Tibial nerve (tissue), 4 donors: ENCODE measurements at regions not wholly inside any gene's neighbourhood (a gene's known extent, or its start where the extent isn't known, plus 50 kb on each side); places are given as distances from the start of the nearest gene placed in this dataset.

Experiments
- DNase-seq, 2 donors: peaks; one replicate each; pipeline ENCODE4 v3.0.0-alpha.2; 2019; ENCODE audit warnings: low spot score in 2 of 2
- H3K27ac ChIP-seq, 4 donors: fragments of 200-600 bp; sonication (generic) in 3 of 4; one replicate each; pipeline ENCODE4 v1.5.1; 2017 to 2019; ENCODE audit warnings: mild to moderate bottlenecking in 1 of 4
- H3K27me3 ChIP-seq, 2 donors: fragments of 200-600 bp; sonication (generic) in 1 of 2; one replicate each; pipeline versions ENCODE4 v1.5.1 to v1.6.0; 2017 to 2019
- H3K36me3 ChIP-seq, 3 donors: fragments of 200-600 bp; sonication (generic); one replicate each; pipeline ENCODE4 v1.5.1; 2018 to 2019
- H3K4me1 ChIP-seq, 4 donors: fragments of 200-600 bp; sonication (generic) in 3 of 4; one replicate each; pipeline ENCODE4 v1.5.1; 2017 to 2019
- H3K4me3 ChIP-seq, 4 donors: fragments of 200-600 bp; sonication (generic) in 3 of 4; one replicate each; pipeline ENCODE4 v1.5.1; 2017 to 2019; ENCODE audit warnings: mild to moderate bottlenecking in 1 of 4, moderate library complexity in 1 of 4
- H3K9me3 ChIP-seq, 4 donors: fragments of 200-600 bp; sonication (generic) in 3 of 4; one replicate each; pipeline ENCODE4 v1.5.1; 2017 to 2019
- CTCF ChIP-seq, 5 experiments: fragments of 200-600 bp in 3 of 5; fragments of 450-650 bp in 2 of 5; sonication (generic) in 3 of 5; IDR thresholded peaks; one replicate each; pipeline ENCODE4 v1.5.1; 2016 to 2019; ENCODE audit warnings: antibody characterized with exemption in 5 of 5, mild to moderate bottlenecking in 3 of 5, moderate library complexity in 2 of 5
- EP300 ChIP-seq, 2 donors: sonication (generic); formaldehyde crosslinking; IDR thresholded peaks; one replicate each; pipeline ENCODE4 v1.6.1; 2017; ENCODE audit warnings: antibody characterized with exemption in 2 of 2, mild to moderate bottlenecking in 1 of 2
- POLR2A ChIP-seq, 2 donors: fragments of 450-650 bp; IDR thresholded peaks; one replicate each; pipeline ENCODE4 v1.6.1; 2017; ENCODE audit warnings: antibody characterized with exemption in 2 of 2, mild to moderate bottlenecking in 2 of 2, moderate library complexity in 2 of 2
- WGBS, 2 donors: methylation state at CpG; one replicate each; pipeline ENCODE4 v1.1.5; 2018; 5-methylcytosine and 5-hydroxymethylcytosine counted together

GRCh38 chr6:113031591-113032238 is 684.6 kb downstream of the RFPL4B start:
- Histone ChIP-seq H3K27ac (no peak overlapping the region), H3K4me1 (no peaks in the 10 kb centered on the region), H3K36me3 (no peaks in the 10 kb centered on the region), H3K9me3 (no peaks in the 10 kb centered on the region), H3K27me3 (no peaks in the 10 kb centered on the region), H3K4me3 (no peak overlapping the region)
- WGBS, 2 donors: 47 to 60% methylated on average over 3 of the region's 3 CpGs
- no peak for DNase-seq
- TF ChIP-seq POLR2A (IDR thresholded peaks at IDR 0.05): no peak
- no peak for TF ChIP-seq EP300 (IDR thresholded peaks at IDR 0.05)
- TF ChIP-seq CTCF (IDR thresholded peaks at IDR 0.05): no peak

DNA sequence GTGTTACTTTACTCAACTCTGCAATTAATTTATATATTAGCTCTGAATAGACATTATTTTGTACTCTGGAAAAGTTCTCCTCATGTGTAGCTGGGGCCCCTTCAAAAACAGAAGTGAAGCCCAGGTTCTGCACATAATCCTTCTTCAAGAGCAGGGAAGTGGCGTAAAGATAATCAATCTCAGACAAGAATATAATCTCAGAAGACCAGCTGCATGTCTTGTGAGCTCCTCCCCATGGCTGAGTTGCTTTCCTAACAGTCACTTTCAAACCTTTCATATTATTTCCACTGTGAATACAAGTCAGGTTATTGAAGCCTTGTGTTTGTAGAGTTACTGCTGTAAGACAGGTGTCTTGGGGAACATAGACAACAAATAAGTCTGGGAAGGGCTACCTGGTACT is 691.9 kb downstream of the RFPL4B start:
- no peaks in the 10 kb centered on the region for H3K9me3 ChIP-seq
- no peaks in the 10 kb centered on the region for H3K27me3 ChIP-seq
- TF ChIP-seq CTCF (IDR thresholded peaks at IDR 0.05): no peak
- TF ChIP-seq POLR2A (IDR thresholded peaks at IDR 0.05): no peak
- no peak for TF ChIP-seq EP300 (IDR thresholded peaks at IDR 0.05)
- no peak overlapping the region for H3K27ac ChIP-seq
- no peaks in the 10 kb centered on the region for H3K4me1 ChIP-seq
- WGBS, 2 donors: 85 to 97% methylated on average over 1 of the region's 1 CpG
- H3K4me3 ChIP-seq: no peak overlapping the region
- DNase-seq: no peak
- no peaks in the 10 kb centered on the region for H3K36me3 ChIP-seq

GRCh38 chr6:113047148-113047547 is 700.0 kb downstream of the RFPL4B start:
- Histone ChIP-seq H3K4me1 (peaks cover 0 to 23% (median 0%) of the 10 kb centered on the region in 4 donors), H3K36me3 (no peaks in the 10 kb centered on the region), H3K9me3 (no peaks in the 10 kb centered on the region), H3K27ac (no peak overlapping the region), H3K4me3 (no peak overlapping the region), H3K27me3 (no peaks in the 10 kb centered on the region)
- 0 to 44% methylated on average over 1 of the region's 1 CpG for WGBS, 2 donors
- TF ChIP-seq POLR2A (IDR thresholded peaks at IDR 0.05): no peak
- no peak for TF ChIP-seq CTCF (IDR thresholded peaks at IDR 0.05)
- TF ChIP-seq EP300 (IDR thresholded peaks at IDR 0.05): no peak
- DNase-seq: no peak

DNA sequence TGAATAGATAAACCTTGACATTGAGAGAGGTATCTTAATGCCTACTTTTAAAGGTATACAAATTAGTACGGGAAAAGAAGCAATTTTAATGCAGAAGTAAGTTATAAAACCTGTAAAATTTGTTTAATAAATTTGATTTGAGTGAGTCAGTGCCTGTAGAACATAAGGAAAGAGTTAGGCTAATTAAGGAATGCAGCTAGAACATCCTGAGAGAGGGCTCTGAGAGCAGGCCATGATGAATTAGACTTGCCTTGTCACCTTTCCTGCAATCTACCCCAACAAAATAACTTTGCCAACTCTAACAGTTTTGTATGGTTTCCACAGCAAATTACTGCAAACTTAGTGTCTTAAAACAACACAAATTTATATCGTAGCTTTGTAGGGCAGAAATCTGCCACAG is 700.8 kb downstream of the RFPL4B start:
- TF ChIP-seq EP300 (IDR thresholded peaks at IDR 0.05) (no peak), CTCF (IDR thresholded peaks at IDR 0.05) (no peak), POLR2A (IDR thresholded peaks at IDR 0.05) (no peak)
- H3K27ac ChIP-seq: no peak overlapping the region
- no peak for DNase-seq
- 90 to 92% methylated on average over 2 of the region's 2 CpGs for WGBS, 2 donors
- no peak overlapping the region for H3K4me3 ChIP-seq
- peaks cover 0 to 31% (median 0%) of the 10 kb centered on the region in 4 donors for H3K4me1 ChIP-seq
- H3K27me3 ChIP-seq: no peaks in the 10 kb centered on the region
- H3K36me3 ChIP-seq: no peaks in the 10 kb centered on the region
- no peaks in the 10 kb centered on the region for H3K9me3 ChIP-seq

- WGBS, 2 donors: 64 to 71% methylated on average over 3 of the region's 3 CpGs
- H3K27ac ChIP-seq: no peak overlapping the region
- no peak for DNase-seq
Measured at GRCh38 chr6:113048741-113049140, 701.6 kb downstream of the RFPL4B start.

More at GRCh38 chr6:113048741-113049140, 701.6 kb downstream of the RFPL4B start:
- Histone ChIP-seq H3K27me3 (no peaks in the 10 kb centered on the region), H3K4me3 (no peak overlapping the region), H3K9me3 (no peaks in the 10 kb centered on the region), H3K36me3 (no peaks in the 10 kb centered on the region), H3K4me1 (peaks cover 0 to 32% (median 0%) of the 10 kb centered on the region in 4 donors)
- TF ChIP-seq POLR2A (IDR thresholded peaks at IDR 0.05): no peak
- no peak for TF ChIP-seq EP300 (IDR thresholded peaks at IDR 0.05)
- no peak for TF ChIP-seq CTCF (IDR thresholded peaks at IDR 0.05)
